SK-N-SH (cell line): ENCODE measurements at regions not wholly inside any gene's neighbourhood (a gene's known extent, or its start where the extent isn't known, plus 50 kb on each side); places are given as distances from the start of the nearest gene placed in this dataset.

ENCODE experiments used
- CTCF ChIA-PET: fragments of 300-600, 350-600 bp; formaldehyde crosslinking; extraction: SDS; loops from one replicate; lab custom pipeline; 2021; lab: Yijun Ruan, JAX
- POLR2A ChIA-PET: fragments of 350-600 bp; sonication (Branson Sonifier 250); formaldehyde crosslinking; extraction: SDS; loops from one replicate; lab custom pipeline; 2020; ENCODE audit warnings: antibody characterized with exemption, inconsistent platforms; lab: Yijun Ruan, JAX
- DNase-seq: peaks from one replicate; pipeline ENCODE4 v3.0.0; 2012
- H2AFZ ChIP-seq: fragments of 200-600 bp; sonication (generic); 2 replicates; pipeline ENCODE4 v1.8.1; 2016; ENCODE audit warnings: antibody characterized with exemption, mild to moderate bottlenecking, low read depth
- H3F3A ChIP-seq: fragments of 200-600 bp; sonication (generic); replicated peaks from 2 replicates; pipeline ENCODE3; 2016; ENCODE audit warnings: antibody characterized with exemption, mild to moderate bottlenecking; ENCODE audit not compliant: insufficient read depth
- H3K27ac ChIP-seq, 2 experiments: fragments of 200-500 bp in 1 of 2; fragments of 200-600 bp in 1 of 2; sonication (Bioruptor generic) in 1 of 2; sonication (generic), shearing (Covaris generic) in 1 of 2; 2 replicates each; pipeline versions ENCODE4 v1.5.1 to v1.6.1; 2014 to 2016; ENCODE audit warnings: low read depth in 2 of 2, inconsistent platforms in 1 of 2, low read length in 1 of 2, mild to moderate bottlenecking in 1 of 2, mixed read lengths in 1 of 2
- H3K27me3 ChIP-seq: fragments of 200-600 bp; sonication (generic), shearing (Covaris generic); 2 replicates; pipeline ENCODE4 v1.6.1; 2016; ENCODE audit warnings: mixed run types; ENCODE audit not compliant: insufficient read depth
- H3K36me3 ChIP-seq, 2 experiments: fragments of 200-500 bp in 1 of 2; fragments of 200-600 bp in 1 of 2; sonication (Bioruptor generic) in 1 of 2; sonication (generic) in 1 of 2; replicated peaks in 1 of 2; 2 replicates each; pipeline versions ENCODE3 to v1.5.1; 2014 to 2016; ENCODE audit warnings: low read length in 1 of 2, mild to moderate bottlenecking in 1 of 2; ENCODE audit not compliant: insufficient read depth in 2 of 2, control insufficient read depth in 1 of 2
- H3K4me1 ChIP-seq, 2 experiments: fragments of 200-500 bp in 1 of 2; fragments of 200-600 bp in 1 of 2; sonication (Bioruptor generic) in 1 of 2; sonication (generic), shearing (Covaris generic) in 1 of 2; 2 replicates each; pipeline versions ENCODE4 v1.5.1 to v1.6.1; 2014 to 2016; ENCODE audit warnings: low read depth in 1 of 2, low read length in 1 of 2, mixed run types in 1 of 2; ENCODE audit not compliant: insufficient read depth in 2 of 2, control insufficient read depth in 1 of 2
- H3K4me2 ChIP-seq: fragments of 200-600 bp; sonication (generic), shearing (Covaris generic); 2 replicates; pipeline ENCODE4 v1.6.1; 2017; ENCODE audit warnings: mixed run types
- H3K4me3 ChIP-seq, 2 experiments: fragments of 200-500 bp in 1 of 2; fragments of 200-600 bp in 1 of 2; sonication (Bioruptor generic) in 1 of 2; sonication (generic), shearing (Covaris generic) in 1 of 2; 2 replicates each; pipeline versions ENCODE4 v1.5.1 to v1.8.1; 2014 to 2016; ENCODE audit warnings: low read depth in 2 of 2, inconsistent platforms in 1 of 2, low read length in 1 of 2, mild to moderate bottlenecking in 1 of 2, mixed read lengths in 1 of 2, moderate library complexity in 1 of 2
- H3K79me2 ChIP-seq: fragments of 200-600 bp; sonication (generic); 2 replicates; pipeline ENCODE4 v1.8.1; 2017; ENCODE audit warnings: mild to moderate bottlenecking; ENCODE audit not compliant: insufficient read depth
- H3K9ac ChIP-seq: fragments of 200-600 bp; sonication (generic); 2 replicates; pipeline ENCODE4 v1.6.1; 2017; ENCODE audit warnings: mixed run types
- H3K9me2 ChIP-seq: fragments of 200-600 bp; sonication (generic); 2 replicates; pipeline ENCODE4 v1.6.1; 2017; ENCODE audit warnings: mixed run types
- H3K9me3 ChIP-seq: fragments of 200-600 bp; sonication (generic); 2 replicates; pipeline ENCODE4 v1.6.1; 2017; ENCODE audit warnings: mixed run types, mild to moderate bottlenecking, moderate library complexity
- H4K20me1 ChIP-seq: fragments of 200-600 bp; sonication (generic); 2 replicates; pipeline ENCODE4 v1.6.1; 2017; ENCODE audit warnings: mild to moderate bottlenecking, mixed run types; ENCODE audit not compliant: insufficient read depth
- ELF1 ChIP-seq: IDR thresholded peaks from 2 replicates; pipeline ENCODE4 v1.4.0; 2012
- EP300 ChIP-seq, 2 experiments: IDR thresholded peaks; 2 replicates each; pipeline versions ENCODE4 v1.4.0 to v1.6.1; 2012; ENCODE audit warnings: borderline replicate concordance in 1 of 2, low read depth in 1 of 2, low read length in 1 of 2
- GATA2 ChIP-seq: sonication (generic); formaldehyde crosslinking; IDR thresholded peaks from 2 replicates; pipeline ENCODE4 v1.5.0; 2020; ENCODE audit warnings: mild to moderate bottlenecking, missing genetic modification reagents
- IRF3 ChIP-seq: fragments of 150-350 bp; IDR thresholded peaks from 2 replicates; pipeline ENCODE4 v1.6.1; 2016; ENCODE audit warnings: mild to moderate bottlenecking, low read depth, low read length
- JUND ChIP-seq: IDR thresholded peaks from 2 replicates; pipeline ENCODE4 v1.4.0; 2012
- MEF2A ChIP-seq: IDR thresholded peaks from 2 replicates; pipeline ENCODE4 v1.4.0; 2012; ENCODE audit warnings: low read depth, borderline replicate concordance
- NRF1 ChIP-seq: IDR thresholded peaks from 2 replicates; pipeline ENCODE4 v1.6.1; 2012; ENCODE audit warnings: low read depth, mild to moderate bottlenecking, low read length
- POLR2AphosphoS5 ChIP-seq: IDR thresholded peaks from 2 replicates; pipeline ENCODE4 v1.6.1; 2012; ENCODE audit warnings: low read depth, low read length
- RAD21 ChIP-seq: IDR thresholded peaks from 2 replicates; pipeline ENCODE4 v1.6.1; 2012; ENCODE audit warnings: mild to moderate bottlenecking, low read length
- RFX5 ChIP-seq: IDR thresholded peaks from 2 replicates; pipeline ENCODE4 v1.6.1; 2012; ENCODE audit warnings: mild to moderate bottlenecking, improper control_type of control experiment, low read length
- SIN3A ChIP-seq: IDR thresholded peaks from 2 replicates; pipeline ENCODE4 v1.6.1; 2012; ENCODE audit warnings: low read depth, mild to moderate bottlenecking, low read length, moderate library complexity, borderline replicate concordance
- TAF1 ChIP-seq: IDR thresholded peaks from 2 replicates; pipeline ENCODE4 v1.6.1; 2012; ENCODE audit warnings: low read depth, mild to moderate bottlenecking, low read length, moderate library complexity, borderline replicate concordance
- TEAD4 ChIP-seq: IDR thresholded peaks from 2 replicates; pipeline ENCODE4 v1.4.0; 2012; ENCODE audit warnings: mild to moderate bottlenecking, borderline replicate concordance; ENCODE audit not compliant: insufficient read depth
- YY1 ChIP-seq: IDR thresholded peaks from 2 replicates; pipeline ENCODE4 v1.4.0; 2012; ENCODE audit warnings: low read depth, mild to moderate bottlenecking
- WGBS: methylation state at CpG from one replicate; pipeline ENCODE4 v1.1.6; 2017; ENCODE audit warnings: low lambda C conversion rate; 5-methylcytosine and 5-hydroxymethylcytosine counted together
- TF ChIP-seq, protein P1 (sequence below): IDR thresholded peaks from 2 replicates; pipeline ENCODE4 v1.4.0; 2012; ENCODE audit warnings: low read depth, borderline replicate concordance

- no peak for DNase-seq
- H3K9me2 ChIP-seq = no peaks in the 10 kb centered on the region
- no peaks in the 10 kb centered on the region for H3K36me3 ChIP-seq
- H3K4me2 ChIP-seq = no peak overlapping the region
- 73% methylated on average over 4 of the region's 4 CpGs for WGBS
- no peak overlapping the region for H3K4me3 ChIP-seq
- H4K20me1 ChIP-seq = no peaks in the 10 kb centered on the region
- H3K27ac ChIP-seq = no peak overlapping the region
- TF ChIP-seq, protein P1, sequence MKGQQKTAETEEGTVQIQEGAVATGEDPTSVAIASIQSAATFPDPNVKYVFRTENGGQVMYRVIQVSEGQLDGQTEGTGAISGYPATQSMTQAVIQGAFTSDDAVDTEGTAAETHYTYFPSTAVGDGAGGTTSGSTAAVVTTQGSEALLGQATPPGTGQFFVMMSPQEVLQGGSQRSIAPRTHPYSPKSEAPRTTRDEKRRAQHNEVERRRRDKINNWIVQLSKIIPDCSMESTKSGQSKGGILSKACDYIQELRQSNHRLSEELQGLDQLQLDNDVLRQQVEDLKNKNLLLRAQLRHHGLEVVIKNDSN = no peak
- no peak for TF ChIP-seq EP300 (IDR thresholded peaks at IDR 0.05; ENCODE audit: borderline replicate concordance in 1 of 2, low read depth in 1 of 2, low read length in 1 of 2)
- POLR2A ChIA-PET = no interaction called here
- no peak overlapping the region for H3K9ac ChIP-seq
- H3K27me3 ChIP-seq = no peaks in the 10 kb centered on the region
- H3K9me3 ChIP-seq = no peaks in the 10 kb centered on the region
- peaks cover 0 to 8% of the 10 kb centered on the region in 2 experiments; a peak in 2 of 4 replicates for H3K4me1 ChIP-seq
- no peaks in the 10 kb centered on the region for H3K79me2 ChIP-seq
- H2AFZ ChIP-seq = no peak overlapping the region
- CTCF ChIA-PET = no interaction called here
- no peaks in the 10 kb centered on the region for H3F3A ChIP-seq
Measured at GRCh38 chr12:24133384-24133783, 183.9 kb upstream of the SOX5 start.

DNA sequence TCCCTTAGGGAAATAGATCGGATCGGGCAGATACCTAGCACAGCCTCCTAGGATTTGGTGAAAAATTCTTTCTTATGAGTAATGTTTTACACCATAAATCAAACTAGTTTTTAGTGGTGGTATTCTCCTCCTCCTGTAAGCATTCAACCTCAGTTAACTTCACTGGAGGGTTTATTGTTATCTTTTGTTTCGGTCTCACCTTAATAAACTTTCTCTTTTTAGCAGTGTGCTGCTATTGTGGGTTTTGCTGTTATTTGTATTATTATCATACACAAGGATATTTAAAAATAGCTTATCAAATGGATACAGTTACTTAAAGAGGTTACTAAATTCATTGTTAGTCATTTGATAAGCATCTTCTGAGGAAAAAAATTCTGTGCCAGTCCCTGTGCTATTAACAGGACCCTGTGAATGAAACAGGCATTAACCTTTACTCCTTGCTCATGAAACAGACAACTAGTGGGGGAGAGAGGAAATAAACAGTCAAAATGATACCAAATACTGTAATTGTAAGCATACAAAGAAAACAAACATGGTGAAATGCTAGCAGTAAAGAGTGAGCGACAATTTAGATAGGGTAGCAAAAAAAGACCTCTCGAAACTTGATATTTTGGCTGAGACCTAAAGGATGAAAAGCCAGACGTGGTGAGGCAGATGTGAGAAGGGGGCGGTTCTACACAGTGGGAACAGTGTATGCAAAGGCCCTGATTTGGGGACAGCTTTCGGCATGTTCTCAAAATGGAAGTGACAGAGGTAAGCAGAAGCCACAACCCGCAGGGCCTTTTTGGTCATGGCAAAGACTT lies 178.7 kb upstream of the SOX5 start:
- no peaks in the 10 kb centered on the region for H3K9me2 ChIP-seq
- ChIA-PET CTCF (no interaction called here), POLR2A (no interaction called here)
- H3K4me2 ChIP-seq = no peak overlapping the region
- H3K27me3 ChIP-seq = no peaks in the 10 kb centered on the region
- WGBS = 76% methylated on average over 9 of the region's 9 CpGs
- H2AFZ ChIP-seq = no peak overlapping the region
- no peaks in the 10 kb centered on the region for H3F3A ChIP-seq
- no peaks in the 10 kb centered on the region for H3K36me3 ChIP-seq
- no peaks in the 10 kb centered on the region for H3K9me3 ChIP-seq
- H3K27ac ChIP-seq = no peak overlapping the region
- no peaks in the 10 kb centered on the region for H3K4me1 ChIP-seq
- TF ChIP-seq RAD21 = no peak
- TF ChIP-seq MEF2A = no peak
- TF ChIP-seq TEAD4 = no peak
- TF ChIP-seq POLR2AphosphoS5 = no peak
- no peak for TF ChIP-seq SIN3A
- no peak for TF ChIP-seq NRF1
- no peak for TF ChIP-seq YY1
- TF ChIP-seq, all 33 proteins: peak for 0
- no peaks in the 10 kb centered on the region for H4K20me1 ChIP-seq
- no peak for DNase-seq
- no peak overlapping the region for H3K9ac ChIP-seq
- H3K4me3 ChIP-seq = no peak overlapping the region
- no peaks in the 10 kb centered on the region for H3K79me2 ChIP-seq

DNA sequence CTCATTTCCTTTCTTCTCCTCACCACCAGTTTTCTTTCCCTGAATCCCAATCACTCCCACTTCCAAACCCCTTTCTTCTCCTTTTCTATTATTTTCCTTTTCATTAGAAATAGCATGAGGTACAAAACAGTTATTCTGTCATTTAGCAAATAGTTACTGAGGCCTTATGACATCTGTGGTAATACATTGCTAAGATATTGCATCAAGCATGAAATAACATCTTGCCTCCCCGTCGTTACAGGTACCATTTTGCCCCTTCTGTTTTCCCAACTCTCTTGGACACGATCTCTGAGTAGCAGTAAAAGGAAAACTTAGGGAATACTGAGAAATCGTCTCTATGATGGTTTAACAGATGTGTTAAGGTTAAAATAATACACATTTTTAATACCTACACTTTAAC lies 175.8 kb upstream of the SOX5 start:
- Histone ChIP-seq H3K4me3 (no peak overlapping the region), H3K4me2 (no peak overlapping the region), H3K9me3 (no peaks in the 10 kb centered on the region), H3K9ac (no peak overlapping the region), H3K4me1 (no peaks in the 10 kb centered on the region), H3K9me2 (no peaks in the 10 kb centered on the region), H3K27ac (no peak overlapping the region), H3K36me3 (no peaks in the 10 kb centered on the region), H3F3A (no peaks in the 10 kb centered on the region), H4K20me1 (no peaks in the 10 kb centered on the region), H2AFZ (no peak overlapping the region), H3K27me3 (no peaks in the 10 kb centered on the region), H3K79me2 (no peaks in the 10 kb centered on the region)
- no peak for DNase-seq
- ChIA-PET CTCF (interaction anchor here (1.1 kb wide), 1 partner anchor 34 kb away, joined by 4 read pairs; no protein-coding TSS in a partner anchor), POLR2A (no interaction called here)
- WGBS = 56% methylated on average over 4 of the region's 4 CpGs
- TF ChIP-seq ELF1 (no peak), GATA2 (no peak), IRF3 (no peak), JUND (no peak), TAF1 (no peak), TEAD4 (no peak), RFX5 (no peak)
